AG09319 (cell line): ENCODE measurements at regions not wholly inside any gene's neighbourhood (a gene's known extent, or its start where the extent isn't known, plus 50 kb on each side); places are given as distances from the start of the nearest gene placed in this dataset.

Experiments
- DNase-seq: peaks from one replicate; pipeline ENCODE4 v3.0.0-alpha.2; 2010; ENCODE audit warnings: low read depth; ENCODE audit errors: extremely low read depth
- TF ChIP-seq, protein P1 (sequence below): IDR thresholded peaks from 2 replicates; pipeline ENCODE4 v1.5.1; 2011; ENCODE audit warnings: low read depth, mild to moderate bottlenecking, inconsistent platforms, low read length, moderate library complexity

DNA sequence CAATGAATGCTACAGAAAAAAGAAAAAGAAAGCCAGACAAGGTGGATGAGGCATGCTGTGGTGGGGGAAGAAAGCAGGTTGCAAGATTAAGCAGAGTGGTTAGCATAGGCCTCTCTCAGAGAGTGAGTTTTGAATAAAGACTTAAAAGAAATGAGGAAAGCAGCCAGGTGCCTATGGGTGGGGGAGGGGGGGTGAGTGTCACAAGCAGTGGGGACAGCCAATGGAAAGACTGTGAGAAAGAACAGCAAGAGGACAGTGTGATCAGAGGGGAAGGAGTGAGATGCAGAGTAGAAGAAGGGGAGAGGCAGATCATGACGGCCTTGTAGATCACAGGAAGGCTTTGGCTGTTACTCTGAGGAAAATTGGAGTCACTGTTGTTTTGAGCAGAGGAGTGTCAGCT is 162.5 kb downstream of the SOX3 start:
- DNase-seq: no peak
- TF ChIP-seq, protein P1, sequence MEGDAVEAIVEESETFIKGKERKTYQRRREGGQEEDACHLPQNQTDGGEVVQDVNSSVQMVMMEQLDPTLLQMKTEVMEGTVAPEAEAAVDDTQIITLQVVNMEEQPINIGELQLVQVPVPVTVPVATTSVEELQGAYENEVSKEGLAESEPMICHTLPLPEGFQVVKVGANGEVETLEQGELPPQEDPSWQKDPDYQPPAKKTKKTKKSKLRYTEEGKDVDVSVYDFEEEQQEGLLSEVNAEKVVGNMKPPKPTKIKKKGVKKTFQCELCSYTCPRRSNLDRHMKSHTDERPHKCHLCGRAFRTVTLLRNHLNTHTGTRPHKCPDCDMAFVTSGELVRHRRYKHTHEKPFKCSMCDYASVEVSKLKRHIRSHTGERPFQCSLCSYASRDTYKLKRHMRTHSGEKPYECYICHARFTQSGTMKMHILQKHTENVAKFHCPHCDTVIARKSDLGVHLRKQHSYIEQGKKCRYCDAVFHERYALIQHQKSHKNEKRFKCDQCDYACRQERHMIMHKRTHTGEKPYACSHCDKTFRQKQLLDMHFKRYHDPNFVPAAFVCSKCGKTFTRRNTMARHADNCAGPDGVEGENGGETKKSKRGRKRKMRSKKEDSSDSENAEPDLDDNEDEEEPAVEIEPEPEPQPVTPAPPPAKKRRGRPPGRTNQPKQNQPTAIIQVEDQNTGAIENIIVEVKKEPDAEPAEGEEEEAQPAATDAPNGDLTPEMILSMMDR: no peak

DNA sequence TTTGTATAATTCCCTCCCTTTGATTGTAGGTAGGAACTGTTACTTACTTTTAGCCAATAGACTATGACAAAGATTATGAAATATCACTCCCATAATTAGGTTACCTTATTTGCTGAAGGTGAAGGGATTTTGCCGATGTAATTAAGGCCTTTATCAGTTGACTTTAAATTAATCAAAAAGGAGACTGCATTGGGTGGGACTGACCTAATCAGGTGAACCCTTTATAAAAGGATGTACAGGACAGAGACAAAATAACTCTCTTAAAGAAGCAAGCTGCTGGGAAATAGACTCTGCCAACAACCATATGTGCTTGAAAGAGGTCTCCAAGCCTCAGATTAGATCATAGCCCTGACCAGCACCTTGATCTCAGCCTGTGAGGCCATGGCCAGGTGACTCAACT is 167.6 kb downstream of the SOX3 start:
- TF ChIP-seq, protein P1: no peak
- DNase-seq: no peak

DNA sequence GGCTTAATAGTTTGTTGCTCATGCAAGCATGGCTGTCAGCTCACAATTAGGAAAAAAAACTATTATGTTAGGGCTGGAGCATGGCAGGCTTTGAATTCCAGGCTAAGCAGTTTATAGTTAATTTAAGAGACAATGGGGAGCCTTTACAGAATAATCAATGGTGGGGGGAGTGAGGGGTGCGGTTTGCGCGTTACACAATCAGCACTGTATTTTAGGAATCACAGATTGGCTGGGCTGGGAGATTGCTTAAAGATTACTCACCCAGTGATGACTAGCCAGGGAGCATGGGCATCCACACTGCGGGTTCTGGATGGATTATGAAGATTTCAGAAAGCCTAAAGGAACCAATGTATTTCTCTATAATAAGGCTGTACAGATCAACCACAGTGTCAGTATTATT is 186.6 kb downstream of the SOX3 start:
- TF ChIP-seq, protein P1: no peak
- no peak for DNase-seq

DNA sequence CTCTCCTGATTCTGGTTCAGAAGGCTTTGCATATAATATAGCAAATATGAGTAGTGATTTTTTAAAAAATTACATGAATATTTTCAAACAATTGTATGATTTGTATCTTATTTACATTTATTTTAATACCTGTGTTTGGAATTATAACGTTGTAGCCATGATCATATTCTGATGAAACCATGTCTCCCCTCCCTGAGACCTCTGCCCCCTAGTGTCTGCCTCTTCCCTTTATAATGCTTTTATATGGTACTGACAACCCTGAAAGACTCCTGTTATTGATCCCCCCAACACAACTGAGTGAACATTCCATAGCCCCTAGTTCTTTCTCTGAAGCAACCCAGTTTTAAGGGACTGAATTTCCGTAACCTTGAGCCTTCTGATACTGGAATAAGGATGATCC is 187.4 kb downstream of the SOX3 start:
- DNase-seq: no peak
- TF ChIP-seq, protein P1: no peak

DNA sequence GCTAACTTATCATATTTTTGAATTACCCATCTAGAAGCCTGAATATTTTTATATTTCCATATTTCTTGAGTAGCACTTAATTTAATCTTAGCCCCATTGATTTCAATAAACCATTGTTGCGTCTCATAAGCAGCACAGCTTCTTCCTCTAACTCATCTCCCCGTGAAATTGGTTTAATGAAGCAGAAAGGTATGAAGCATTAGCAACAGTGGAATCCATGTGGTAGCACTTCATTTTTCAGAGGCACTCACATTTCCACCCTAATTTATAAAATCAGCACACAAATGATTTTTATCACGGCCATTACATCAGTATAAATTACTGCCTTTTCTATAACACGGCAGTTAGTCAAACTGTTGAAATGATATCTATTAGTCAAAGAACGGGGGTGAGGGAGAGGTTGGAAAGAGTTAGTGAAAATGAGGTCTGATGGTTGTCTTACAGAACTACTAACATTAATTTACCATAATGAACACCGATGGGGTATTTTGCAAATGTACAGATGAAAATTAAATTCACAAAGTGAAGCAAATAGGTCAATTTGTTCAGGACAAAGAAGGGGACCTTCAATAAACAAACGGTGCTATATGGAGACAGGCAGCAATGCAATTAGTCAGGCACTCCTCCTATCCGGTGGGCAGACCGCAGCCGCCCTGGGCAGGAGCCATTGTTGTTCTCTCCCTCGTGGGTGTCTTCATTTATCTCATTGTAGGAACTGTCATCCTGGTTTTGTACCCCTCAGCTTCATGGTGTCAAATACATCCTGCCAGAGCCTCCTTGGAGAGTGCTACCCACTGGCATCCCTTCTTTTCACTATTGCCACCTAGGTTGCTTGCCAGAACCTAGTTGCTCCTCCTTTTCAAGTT is 205.7 kb downstream of the SOX3 start:
- TF ChIP-seq, protein P1: no peak
- DNase-seq: no peak

DNA sequence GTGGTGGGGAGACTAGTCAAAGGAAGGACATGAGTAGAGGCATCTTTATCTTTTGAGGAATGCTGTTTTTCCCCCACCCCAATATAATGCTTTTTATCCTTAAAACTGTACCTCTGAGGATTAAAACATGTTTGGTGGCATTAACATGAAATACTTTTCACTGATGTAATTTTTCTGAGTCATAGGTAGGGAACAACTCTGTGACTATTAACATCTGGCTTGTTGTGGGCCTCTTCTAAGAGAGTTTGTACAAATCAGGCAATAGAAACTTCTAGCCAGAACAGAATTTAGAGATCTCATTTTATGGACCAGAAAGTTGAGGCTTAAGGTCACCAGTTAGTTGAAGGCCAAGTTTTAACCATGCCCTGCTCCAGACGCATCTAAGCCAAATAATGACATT is 207.6 kb downstream of the SOX3 start:
- DNase-seq: no peak
- TF ChIP-seq, protein P1: no peak

DNA sequence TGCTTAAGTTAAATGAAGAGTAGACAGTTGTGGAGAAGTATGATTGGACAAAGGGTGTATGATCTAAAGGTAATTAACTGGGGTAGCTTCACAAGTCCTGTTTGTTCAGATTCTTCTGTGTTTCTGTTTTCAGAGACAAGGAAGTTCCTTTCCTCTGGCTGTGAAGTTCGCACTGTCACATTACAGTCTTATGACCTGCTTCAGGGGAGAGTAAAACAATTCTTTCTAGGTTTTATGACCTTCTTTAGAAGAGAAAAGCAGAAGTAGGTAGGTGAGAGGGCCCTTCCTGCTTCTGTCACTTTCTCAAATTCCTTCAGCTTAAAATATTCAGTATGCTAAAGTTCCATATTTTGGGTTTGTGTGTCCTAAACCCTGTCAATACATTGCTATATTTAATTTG is 211.9 kb downstream of the SOX3 start:
- TF ChIP-seq, protein P1: no peak
- no peak for DNase-seq
